Neuronal stem cell (in vitro differentiated cells): ENCODE measurements at regions not wholly inside any gene's neighbourhood (a gene's known extent, or its start where the extent isn't known, plus 50 kb on each side); places are given as distances from the start of the nearest gene placed in this dataset.
"Not testable (repeated sequence)": the region's sequence is repeated elsewhere in the genome, so short reads cannot be mapped to it uniquely, and the experiment has no call there.

ENCODE experiments used
- DNase-seq: peaks from one replicate; pipeline ENCODE4 v3.0.0-alpha.2; 2013; ENCODE audit warnings: low spot score
- H2AFZ ChIP-seq: one replicate; pipeline ENCODE4 v1.6.1; 2013; ENCODE audit warnings: mild to moderate bottlenecking, low read length, inconsistent platforms
- H2AK5ac ChIP-seq: 2 replicates; pipeline ENCODE4 v1.6.1; 2013; ENCODE audit warnings: low read depth, mild to moderate bottlenecking, inconsistent platforms, low read length, moderate library complexity, mixed read lengths
- H2BK120ac ChIP-seq: 2 replicates; pipeline ENCODE4 v1.6.1; 2013; ENCODE audit warnings: low read depth, mild to moderate bottlenecking, inconsistent platforms, low read length, moderate library complexity, mixed read lengths
- H2BK12ac ChIP-seq: one replicate; pipeline ENCODE4 v1.6.1; 2013; ENCODE audit warnings: low read length, inconsistent platforms
- H2BK15ac ChIP-seq: 2 replicates; pipeline ENCODE4 v1.6.1; 2013; ENCODE audit warnings: mild to moderate bottlenecking, low read length, inconsistent platforms, mixed read lengths
- H2BK5ac ChIP-seq: one replicate; pipeline ENCODE4 v1.6.1; 2013; ENCODE audit warnings: inconsistent platforms, mild to moderate bottlenecking, low read length, moderate library complexity
- H3K14ac ChIP-seq: one replicate; pipeline ENCODE4 v1.6.1; 2013; ENCODE audit warnings: low read length, inconsistent platforms
- H3K18ac ChIP-seq: 2 replicates; pipeline ENCODE4 v1.6.1; 2013; ENCODE audit warnings: low read length, inconsistent platforms
- H3K23ac ChIP-seq: 2 replicates; pipeline ENCODE4 v1.6.1; 2013; ENCODE audit warnings: low read depth, mild to moderate bottlenecking, mixed read lengths, low read length, inconsistent platforms; ENCODE audit not compliant: poor library complexity
- H3K27ac ChIP-seq: replicated peaks from 3 replicates; pipeline ENCODE4 v1.5.1; 2013; ENCODE audit warnings: low read length, inconsistent platforms
- H3K27me3 ChIP-seq, 3 experiments: 2 replicates each; pipeline ENCODE4 v1.6.1; 2013; ENCODE audit warnings: low read length in 3 of 3, mild to moderate bottlenecking in 2 of 3, inconsistent platforms in 1 of 3, low read depth in 1 of 3, mixed read lengths in 1 of 3, moderate library complexity in 1 of 3; ENCODE audit not compliant: control insufficient read depth in 3 of 3, insufficient read depth in 3 of 3
- H3K36me3 ChIP-seq, 2 donors: replicated peaks in 1 of 2; 2 replicates each; pipeline ENCODE4 v1.6.1; 2013; ENCODE audit warnings: low read length in 2 of 2; ENCODE audit not compliant: control insufficient read depth in 2 of 2, insufficient read depth in 2 of 2
- H3K4ac ChIP-seq: 2 replicates; pipeline ENCODE4 v1.6.1; 2013; ENCODE audit warnings: inconsistent platforms, mild to moderate bottlenecking, low read length, moderate library complexity
- H3K4me1 ChIP-seq, 2 donors: 1 replicate in 1 of 2; 2 replicates in 1 of 2; pipeline ENCODE4 v1.6.1; 2013; ENCODE audit warnings: low read length in 2 of 2, low read depth in 1 of 2; ENCODE audit not compliant: control insufficient read depth in 2 of 2, insufficient read depth in 1 of 2
- H3K4me2 ChIP-seq: one replicate; pipeline ENCODE4 v1.6.1; 2013; ENCODE audit warnings: mild to moderate bottlenecking, low read length, inconsistent platforms; ENCODE audit not compliant: insufficient read depth, poor library complexity, severe bottlenecking
- H3K4me3 ChIP-seq, 2 donors: 2 replicates each; pipeline ENCODE4 v1.5.1; 2013; ENCODE audit warnings: low read length in 2 of 2, mild to moderate bottlenecking in 2 of 2, inconsistent platforms in 1 of 2, moderate library complexity in 1 of 2
- H3K79me1 ChIP-seq: one replicate; pipeline ENCODE4 v1.6.1; 2013; ENCODE audit warnings: low read depth, mild to moderate bottlenecking, inconsistent platforms, low read length, moderate library complexity
- H3K9ac ChIP-seq: one replicate; pipeline ENCODE4 v1.6.1; 2013; ENCODE audit warnings: mild to moderate bottlenecking, low read depth, low read length, inconsistent platforms; ENCODE audit not compliant: poor library complexity
- H3K9me3 ChIP-seq, 2 donors: replicated peaks in 1 of 2; 2 replicates each; pipeline versions ENCODE3 to v1.6.1; 2013; ENCODE audit warnings: low read length in 2 of 2, mild to moderate bottlenecking in 2 of 2, inconsistent platforms in 1 of 2, low read depth in 1 of 2, mixed read lengths in 1 of 2, moderate library complexity in 1 of 2; ENCODE audit not compliant: control insufficient read depth in 2 of 2, insufficient read depth in 1 of 2
- H4K8ac ChIP-seq: one replicate; pipeline ENCODE4 v1.6.1; 2013; ENCODE audit warnings: low read depth, mild to moderate bottlenecking, inconsistent platforms, low read length, moderate library complexity
- H4K91ac ChIP-seq: one replicate; pipeline ENCODE4 v1.6.1; 2013; ENCODE audit warnings: low read length, low read depth, mild to moderate bottlenecking, inconsistent platforms; ENCODE audit not compliant: poor library complexity
- WGBS, 2 donors: extraction: QIAGEN DNeasy Blood & Tissue Kit; methylation state at CpG; one replicate each; pipeline ENCODE4 v1.1.7; 2013; ENCODE audit warnings: missing lambda C conversion rate in 2 of 2, mixed read lengths in 1 of 2; ENCODE audit not compliant: insufficient read length in 2 of 2, insufficient replicate concordance in 1 of 2; ENCODE audit errors: extremely low coverage in 2 of 2; 5-methylcytosine and 5-hydroxymethylcytosine counted together

GRCh38 chr4:151852202-151852601 lies 91.4 kb upstream of the GATB start:
- Histone ChIP-seq H3K79me1 (no peaks in the 10 kb centered on the region), H3K27ac (no peak overlapping the region), H2BK120ac (no peak overlapping the region), H2BK12ac (no peak overlapping the region), H2BK15ac (no peak overlapping the region), H3K4ac (no peak overlapping the region), H3K14ac (no peak overlapping the region), H3K23ac (no peak overlapping the region), H3K4me2 (no peak overlapping the region), H3K18ac (no peak overlapping the region), H3K9ac (no peak overlapping the region), H3K9me3 (no peaks in the 10 kb centered on the region), H4K91ac (no peak overlapping the region), H3K27me3 (no peaks in the 10 kb centered on the region), H3K36me3 (no peaks in the 10 kb centered on the region), H4K8ac (no peak overlapping the region), H3K4me1 (peaks cover 0 to 2% of the 10 kb centered on the region in 2 donors), H2BK5ac (no peak overlapping the region), H3K4me3 (no peak overlapping the region), H2AK5ac (no peak overlapping the region), H2AFZ (no peak overlapping the region)
- no CpG with 5 or more reads among the region's 2 CpGs for WGBS, 2 donors
- DNase-seq, result no peak

- Histone ChIP-seq H3K4me3 (no peak overlapping the region), H3K9ac (no peak overlapping the region), H2BK5ac (no peak overlapping the region), H3K4me1 (peaks cover 0 to 2% of the 10 kb centered on the region in 2 donors), H2AFZ (no peak overlapping the region), H3K27me3 (no peaks in the 10 kb centered on the region), H2BK120ac (no peak overlapping the region), H3K23ac (no peak overlapping the region), H2BK15ac (no peak overlapping the region), H3K79me1 (no peaks in the 10 kb centered on the region), H3K4ac (no peak overlapping the region), H3K4me2 (no peak overlapping the region), H3K27ac (no peak overlapping the region), H4K8ac (no peak overlapping the region), H2BK12ac (no peak overlapping the region), H3K18ac (no peak overlapping the region), H3K14ac (no peak overlapping the region), H3K9me3 (no peaks in the 10 kb centered on the region), H3K36me3 (no peaks in the 10 kb centered on the region), H4K91ac (no peak overlapping the region), H2AK5ac (no peak overlapping the region)
- no peak for DNase-seq
- no CpG with 5 or more reads among the region's 2 CpGs for WGBS, 2 donors
These were observed 90.5 kb upstream of the GATB start for GRCh38 chr4:151851354-151851753.

- Histone ChIP-seq H3K27ac (no peak overlapping the region), H2BK5ac (no peak overlapping the region), H2AFZ (no peak overlapping the region), H3K4me3 (no peak overlapping the region), H4K91ac (no peak overlapping the region), H3K9ac (no peak overlapping the region), H3K4me1 (peaks cover 0 to 2% of the 10 kb centered on the region in 2 donors), H2AK5ac (no peak overlapping the region), H3K9me3 (no peaks in the 10 kb centered on the region), H3K4me2 (no peak overlapping the region), H3K4ac (no peak overlapping the region), H2BK120ac (no peak overlapping the region), H3K14ac (no peak overlapping the region), H2BK12ac (no peak overlapping the region), H3K79me1 (no peaks in the 10 kb centered on the region), H2BK15ac (no peak overlapping the region), H4K8ac (no peak overlapping the region), H3K27me3 (no peaks in the 10 kb centered on the region), H3K23ac (no peak overlapping the region), H3K18ac (no peak overlapping the region), H3K36me3 (no peaks in the 10 kb centered on the region)
- no CpG with 5 or more reads among the region's 2 CpGs for WGBS, 2 donors
- no peak for DNase-seq
These were observed 90.0 kb upstream of the GATB start for GRCh38 chr4:151850791-151851213.

- not testable (repeated sequence) for H3K36me3 ChIP-seq, H3K4me1 ChIP-seq, H3K9me3 ChIP-seq, H2AK5ac ChIP-seq, H2AFZ ChIP-seq, H3K4me3 ChIP-seq, H2BK15ac ChIP-seq, H3K4me2 ChIP-seq, DNase-seq, H3K14ac ChIP-seq, H4K91ac ChIP-seq, H2BK12ac ChIP-seq, H2BK120ac ChIP-seq, H3K27ac ChIP-seq, H3K4ac ChIP-seq, H3K23ac ChIP-seq, H3K79me1 ChIP-seq, H3K9ac ChIP-seq, H3K27me3 ChIP-seq, H4K8ac ChIP-seq, H3K18ac ChIP-seq, H2BK5ac ChIP-seq
- no CpG with 5 or more reads among the region's 3 CpGs for WGBS, 2 donors
These were observed 84.7 kb upstream of the GATB start for GRCh38 chr4:151845551-151845950.
